IPS-18c (cell line): ENCODE measurements at regions not wholly inside any gene's neighbourhood (a gene's known extent, or its start where the extent isn't known, plus 50 kb on each side); places are given as distances from the start of the nearest gene placed in this dataset.
"Not testable (repeated sequence)": the region's sequence is repeated elsewhere in the genome, so short reads cannot be mapped to it uniquely, and the experiment has no call there.

Source experiments
- H3K4me3 ChIP-seq: 2 replicates; pipeline ENCODE4 v1.7.0; 2013; ENCODE audit warnings: low read depth, mild to moderate bottlenecking, low read length, moderate library complexity; ENCODE audit not compliant: insufficient read depth
- H3K9me3 ChIP-seq: one replicate; pipeline ENCODE4 v1.6.1; 2013; ENCODE audit warnings: mild to moderate bottlenecking, low read length, moderate library complexity; ENCODE audit not compliant: control insufficient read depth, insufficient read depth

DNA sequence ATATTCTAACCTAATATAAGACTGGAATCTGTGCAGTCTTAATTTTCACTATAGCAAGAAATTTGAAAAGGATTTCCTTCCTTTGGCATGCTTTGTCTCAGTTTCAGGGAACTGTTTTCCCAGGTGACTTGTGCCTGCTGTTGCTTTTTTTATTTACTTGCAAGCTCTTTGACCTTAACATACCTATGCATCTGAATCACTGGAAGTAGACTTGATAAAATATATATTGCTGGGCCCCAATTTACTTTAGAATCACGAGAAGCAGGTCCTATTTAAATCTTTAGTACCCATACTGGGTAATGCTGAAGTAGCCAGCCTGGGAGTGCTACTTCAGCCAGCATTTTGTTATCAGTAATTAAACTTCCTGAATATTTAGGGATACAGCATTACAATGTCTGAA, 257.9 kb upstream of the ALCAM start:
- Histone ChIP-seq H3K9me3 (no peaks in the 10 kb centered on the region), H3K4me3 (no peak overlapping the region)

GRCh38 chr3:105118905-105119304, 247.8 kb upstream of the ALCAM start:
- no peak overlapping the region for H3K4me3 ChIP-seq
- no peaks in the 10 kb centered on the region for H3K9me3 ChIP-seq

GRCh38 chr3:105119801-105120340, 246.8 kb upstream of the ALCAM start:
- Histone ChIP-seq H3K9me3 (no peaks in the 10 kb centered on the region), H3K4me3 (no peak overlapping the region)

DNA sequence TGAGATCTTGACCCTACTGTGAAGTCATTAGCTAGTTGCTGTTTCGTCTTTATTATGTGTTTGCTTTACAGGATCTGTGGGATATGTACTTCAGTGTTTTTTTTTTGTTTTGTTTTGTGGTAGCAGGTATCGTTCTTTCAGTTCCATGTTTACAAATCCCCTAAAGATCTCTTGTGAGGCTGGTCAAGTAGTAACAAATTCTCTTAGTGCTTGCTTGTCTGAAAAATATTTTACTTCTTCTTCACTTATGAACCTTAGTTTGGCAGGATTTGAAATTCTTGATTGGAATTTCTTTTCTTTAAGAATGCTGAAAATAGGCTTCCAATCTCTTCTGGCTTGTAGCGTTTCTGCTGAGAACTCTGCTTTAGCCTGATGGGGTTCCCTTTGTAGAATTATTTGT, 235.8 kb upstream of the ALCAM start:
- no peak overlapping the region for H3K4me3 ChIP-seq
- no peaks in the 10 kb centered on the region for H3K9me3 ChIP-seq

GRCh38 chr3:105137911-105138310, 228.8 kb upstream of the ALCAM start:
- Histone ChIP-seq H3K9me3 (no peaks in the 10 kb centered on the region), H3K4me3 (no peak overlapping the region)

DNA sequence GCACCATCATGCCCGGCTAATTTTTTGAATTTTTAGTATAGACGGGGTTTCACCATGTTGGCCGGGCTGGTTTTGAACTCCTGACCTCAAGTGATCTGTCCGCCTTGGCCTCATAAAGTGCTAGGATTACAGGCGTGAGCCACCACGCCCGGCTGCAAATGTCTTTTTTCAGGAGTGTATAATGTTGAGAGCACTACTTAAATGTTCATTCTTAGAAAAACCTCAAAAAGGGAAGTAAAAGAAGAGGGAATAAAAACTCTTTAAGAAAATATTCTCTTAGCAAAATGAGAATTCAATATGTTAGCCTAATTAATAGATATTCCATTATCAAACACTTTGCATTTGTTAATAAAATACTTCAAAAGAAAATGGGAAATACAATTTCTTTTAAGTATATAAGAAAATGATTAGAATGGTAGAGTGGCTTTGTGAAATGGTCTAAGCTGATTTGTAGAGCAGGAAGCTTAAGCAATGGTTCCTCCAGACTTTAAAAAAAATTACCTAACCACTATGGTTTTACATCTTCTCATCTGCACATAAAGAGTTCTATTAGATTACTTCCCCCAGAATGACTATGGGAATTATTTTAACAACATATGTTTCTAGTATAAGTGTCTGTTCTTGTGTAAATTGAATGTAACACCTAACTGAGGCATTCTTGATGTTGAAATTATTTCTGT, 226.7 kb upstream of the ALCAM start:
- H3K4me3 ChIP-seq, result no peak overlapping the region
- H3K9me3 ChIP-seq, result no peaks in the 10 kb centered on the region

- no peak overlapping the region for H3K4me3 ChIP-seq
- no peaks in the 10 kb centered on the region for H3K9me3 ChIP-seq
Observed at GRCh38 chr3:105140899-105141367, 225.8 kb upstream of the ALCAM start.

DNA sequence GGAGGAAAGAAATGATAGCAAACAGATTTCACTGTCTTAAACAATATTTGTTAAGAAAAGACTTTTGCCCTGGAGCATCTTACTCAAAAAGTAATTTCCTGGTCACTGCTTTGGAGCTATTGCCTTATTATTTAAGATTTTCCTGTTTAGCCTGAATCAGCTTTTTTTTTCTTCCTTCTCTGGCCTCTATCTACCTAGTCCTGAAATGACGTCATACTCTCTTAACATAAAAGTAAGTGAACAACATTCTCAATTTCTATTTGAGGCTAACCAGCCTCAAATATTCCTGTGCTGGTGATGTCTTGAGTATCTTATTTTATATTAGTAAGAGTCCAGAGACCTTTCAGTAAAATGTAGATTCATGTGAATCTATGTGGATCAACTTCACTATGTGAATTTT, 221.9 kb upstream of the ALCAM start:
- Histone ChIP-seq H3K4me3 (no peak overlapping the region), H3K9me3 (peaks cover 4% of the 10 kb centered on the region)

- H3K4me3 ChIP-seq, result no peak overlapping the region
- peaks cover 7% of the 10 kb centered on the region for H3K9me3 ChIP-seq
Observed at GRCh38 chr3:105145511-105145910, 221.2 kb upstream of the ALCAM start.

- H3K4me3 ChIP-seq, H3K9me3 ChIP-seq: not testable (repeated sequence)
Observed at GRCh38 chr3:105149197-105149596, 217.5 kb upstream of the ALCAM start.

DNA sequence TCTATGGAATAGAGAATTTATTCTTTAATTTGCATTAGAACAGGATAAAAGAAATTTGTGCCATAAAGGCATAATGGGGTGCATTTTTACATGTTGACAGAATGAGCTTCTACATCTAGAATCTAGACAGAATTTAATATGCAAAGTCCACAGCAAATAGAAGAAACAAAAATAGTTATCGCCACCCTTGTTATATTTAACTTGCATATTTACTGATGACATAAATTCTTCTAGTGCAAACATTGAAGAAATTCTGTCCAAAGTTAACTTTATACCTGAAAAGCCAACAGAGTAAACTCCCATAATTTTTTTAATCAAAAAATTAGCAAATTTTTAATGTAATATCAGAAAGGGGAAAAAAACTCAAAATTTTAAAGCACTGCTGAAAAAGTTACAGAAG, 213.7 kb upstream of the ALCAM start:
- no peak overlapping the region for H3K4me3 ChIP-seq

DNA sequence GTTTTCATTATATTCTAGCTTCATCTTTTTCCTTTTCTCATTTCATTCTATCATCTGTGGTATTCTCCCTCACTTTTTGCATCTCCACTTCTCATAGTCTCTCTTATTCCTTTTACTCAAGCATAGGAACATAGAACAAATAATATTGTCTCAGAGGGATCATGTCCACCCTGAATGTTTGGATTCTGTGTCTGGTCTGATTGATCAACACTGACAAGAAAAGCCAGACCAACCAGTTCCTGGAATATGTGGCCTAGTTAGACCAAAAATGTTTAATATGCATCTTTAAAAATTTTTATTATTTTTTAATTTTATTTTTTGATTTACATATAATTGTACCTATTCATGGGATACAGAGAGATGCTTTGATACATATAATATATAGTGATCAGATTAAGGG, 212.0 kb upstream of the ALCAM start:
- Histone ChIP-seq H3K9me3 (peaks cover 4% of the 10 kb centered on the region), H3K4me3 (no peak overlapping the region)

More for the DNA sequence above, 213.7 kb upstream of the ALCAM start:
- peaks cover 7% of the 10 kb centered on the region for H3K9me3 ChIP-seq

DNA sequence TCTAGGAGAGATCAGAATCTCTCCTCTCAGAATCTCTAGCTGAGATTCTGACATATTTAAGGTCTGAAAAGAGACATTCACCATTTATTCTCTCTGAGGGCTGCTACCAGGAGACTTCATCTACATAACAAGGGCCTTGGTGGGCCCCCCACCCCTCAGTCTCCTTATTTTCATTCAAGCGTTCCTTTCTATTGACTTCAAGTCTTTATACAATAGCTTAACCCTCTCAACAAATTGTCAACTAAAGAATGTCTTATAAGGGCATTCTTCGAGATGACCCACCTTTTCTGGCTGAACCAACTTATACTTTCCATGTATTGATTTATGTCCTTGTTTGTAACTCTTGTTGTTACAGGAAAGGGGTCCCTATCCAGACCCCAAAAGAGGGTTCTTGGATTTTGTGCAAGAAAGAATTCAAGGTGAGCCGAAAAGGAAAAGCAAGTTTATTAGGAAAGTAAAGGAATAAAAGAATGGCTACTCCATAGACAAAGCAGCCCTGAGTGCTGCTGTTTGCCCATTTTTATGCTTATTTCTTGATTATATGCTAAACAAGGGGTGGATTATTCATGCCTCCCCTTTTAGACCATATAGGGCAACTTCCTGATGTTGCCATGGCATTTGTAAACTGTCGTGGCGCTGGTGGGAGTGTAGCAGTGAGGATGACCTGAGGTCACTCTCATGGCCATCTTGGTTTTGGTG, 209.5 kb upstream of the ALCAM start:
- no peak overlapping the region for H3K4me3 ChIP-seq
- H3K9me3 ChIP-seq, result no peaks in the 10 kb centered on the region

DNA sequence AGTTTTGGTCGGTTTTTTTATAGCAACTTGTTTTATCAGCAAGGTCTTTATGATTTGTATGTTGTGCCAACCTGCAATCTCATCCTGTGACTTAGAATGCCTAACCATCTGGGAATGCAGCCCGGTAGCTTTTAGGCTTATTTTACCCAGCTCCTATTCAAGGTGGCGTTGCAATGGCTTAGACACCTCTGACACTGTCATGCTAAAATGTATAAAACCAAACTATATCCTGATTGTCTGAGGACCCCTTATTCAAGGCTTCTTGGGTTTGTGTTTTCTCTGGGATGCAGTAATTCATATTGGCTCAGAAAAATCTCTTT, 209.0 kb upstream of the ALCAM start:
- no peaks in the 10 kb centered on the region for H3K9me3 ChIP-seq
- H3K4me3 ChIP-seq, result no peak overlapping the region

DNA sequence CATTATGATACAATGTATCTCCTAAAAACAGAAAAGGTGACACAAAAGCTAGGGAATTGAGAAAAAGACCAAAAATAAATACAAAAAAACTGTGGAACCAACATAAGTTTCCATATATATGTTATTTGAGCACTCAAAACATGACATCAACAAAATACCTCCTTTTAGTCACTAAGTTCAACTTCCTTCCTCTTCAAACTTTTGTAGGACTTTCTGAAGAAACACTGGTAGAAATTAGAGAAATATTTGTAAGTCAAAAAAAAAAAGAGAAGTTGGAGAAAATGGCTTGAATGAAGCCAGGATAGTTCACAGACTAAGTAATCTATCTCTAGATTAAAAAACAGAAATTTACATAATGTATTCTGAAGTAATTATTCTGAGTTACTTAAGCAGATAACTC, 208.4 kb upstream of the ALCAM start:
- Histone ChIP-seq H3K9me3 (no peaks in the 10 kb centered on the region), H3K4me3 (no peak overlapping the region)

DNA sequence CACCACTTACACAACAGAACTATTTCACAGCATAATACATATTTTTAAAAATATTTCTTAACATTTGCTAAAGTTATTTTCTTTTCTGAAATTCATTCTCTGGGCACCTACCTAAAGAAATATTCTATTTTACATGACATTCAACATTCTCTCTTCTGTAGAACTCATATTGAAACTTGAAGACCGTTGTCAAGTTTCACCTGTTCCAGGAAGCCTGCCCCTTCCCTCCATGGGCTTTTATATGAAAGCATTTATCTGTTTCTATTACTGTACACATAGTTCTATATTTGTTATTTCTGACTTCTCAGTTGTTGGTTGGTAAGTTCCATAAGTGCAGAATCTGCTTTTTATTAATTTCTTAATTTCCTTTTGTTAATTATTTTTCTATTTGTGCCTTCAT, 204.3 kb upstream of the ALCAM start:
- Histone ChIP-seq H3K4me3 (no peak overlapping the region), H3K9me3 (no peaks in the 10 kb centered on the region)

- Histone ChIP-seq H3K9me3 (no peaks in the 10 kb centered on the region), H3K4me3 (no peak overlapping the region)
Observed at GRCh38 chr3:105166893-105167292, 199.8 kb upstream of the ALCAM start.

- H3K4me3 ChIP-seq, result no peak overlapping the region
- no peaks in the 10 kb centered on the region for H3K9me3 ChIP-seq
Observed at GRCh38 chr3:105170423-105170822, 196.3 kb upstream of the ALCAM start.
